ENCODE measurements at regions not wholly inside any gene's neighbourhood (a gene's known extent, or its start where the extent isn't known, plus 50 kb on each side); places are given as distances from the start of the nearest gene placed in this dataset.
A peak's percentile ranks its signal among the peaks of the same experiment; 100 is the strongest.

GRCh38 chr1:234875953-234876855 is 252.4 kb downstream of the TOMM20 start (continued):
- TF ChIP-seq MNT (conservative IDR thresholded peaks at IDR 0.05) (peak; percentile 75 to 90), ETV6 (IDR thresholded peaks at IDR 0.05; ENCODE audit: borderline replicate concordance in 1 of 2, low read depth in 2 of 2, low read length in 1 of 2) (peak; percentile 7 to 76; a peak in 1 of 4 replicates), ETV6 (CRISPR knock-in tag; IDR thresholded peaks at IDR 0.05; ENCODE audit: borderline replicate concordance) (no peak), ARID1B (IDR thresholded peaks at IDR 0.05) (peak; percentile 100), EGR1 (conservative IDR thresholded peaks at IDR 0.05) (peak; percentile 93), XRCC5 (IDR thresholded peaks at IDR 0.05; ENCODE audit: low read depth, low read length) (peak; percentile 90), ETV1 (tag; conservative IDR thresholded peaks at IDR 0.05; ENCODE audit: low read depth) (peak; percentile 84), PCBP2 (IDR thresholded peaks at IDR 0.05; ENCODE audit: low read depth, low read length, poor library complexity, severe bottlenecking) (no peak), SMC3 (conservative IDR thresholded peaks at IDR 0.05; ENCODE audit: insufficient read depth, low read depth, low read length) (peak; percentile 34; the same call in 1 of the 2 replicates), RBM39 (optimal IDR thresholded peaks at IDR 0.05; ENCODE audit: low read depth, low read length) (no peak), ZNF12 (CRISPR knock-in tag; IDR thresholded peaks at IDR 0.05) (no peak), ZNF212 (CRISPR knock-in tag; IDR thresholded peaks at IDR 0.05) (peak; percentile 91), MAFK (IDR thresholded peaks at IDR 0.05; ENCODE audit: low read length) (peak; percentile 98), E2F3 (CRISPR knock-in tag; IDR thresholded peaks at IDR 0.05) (peak; percentile 81; the same call in 1 of the 2 replicates)
- TF ChIP-seq, protein P1, sequence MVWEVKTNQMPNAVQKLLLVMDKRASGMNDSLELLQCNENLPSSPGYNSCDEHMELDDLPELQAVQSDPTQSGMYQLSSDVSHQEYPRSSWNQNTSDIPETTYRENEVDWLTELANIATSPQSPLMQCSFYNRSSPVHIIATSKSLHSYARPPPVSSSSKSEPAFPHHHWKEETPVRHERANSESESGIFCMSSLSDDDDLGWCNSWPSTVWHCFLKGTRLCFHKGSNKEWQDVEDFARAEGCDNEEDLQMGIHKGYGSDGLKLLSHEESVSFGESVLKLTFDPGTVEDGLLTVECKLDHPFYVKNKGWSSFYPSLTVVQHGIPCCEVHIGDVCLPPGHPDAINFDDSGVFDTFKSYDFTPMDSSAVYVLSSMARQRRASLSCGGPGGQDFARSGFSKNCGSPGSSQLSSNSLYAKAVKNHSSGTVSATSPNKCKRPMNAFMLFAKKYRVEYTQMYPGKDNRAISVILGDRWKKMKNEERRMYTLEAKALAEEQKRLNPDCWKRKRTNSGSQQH (CRISPR knock-in tag; IDR thresholded peaks at IDR 0.05), result peak; percentile 63; the same call in 1 of the 2 replicates
- TF ChIP-seq, protein P2, sequence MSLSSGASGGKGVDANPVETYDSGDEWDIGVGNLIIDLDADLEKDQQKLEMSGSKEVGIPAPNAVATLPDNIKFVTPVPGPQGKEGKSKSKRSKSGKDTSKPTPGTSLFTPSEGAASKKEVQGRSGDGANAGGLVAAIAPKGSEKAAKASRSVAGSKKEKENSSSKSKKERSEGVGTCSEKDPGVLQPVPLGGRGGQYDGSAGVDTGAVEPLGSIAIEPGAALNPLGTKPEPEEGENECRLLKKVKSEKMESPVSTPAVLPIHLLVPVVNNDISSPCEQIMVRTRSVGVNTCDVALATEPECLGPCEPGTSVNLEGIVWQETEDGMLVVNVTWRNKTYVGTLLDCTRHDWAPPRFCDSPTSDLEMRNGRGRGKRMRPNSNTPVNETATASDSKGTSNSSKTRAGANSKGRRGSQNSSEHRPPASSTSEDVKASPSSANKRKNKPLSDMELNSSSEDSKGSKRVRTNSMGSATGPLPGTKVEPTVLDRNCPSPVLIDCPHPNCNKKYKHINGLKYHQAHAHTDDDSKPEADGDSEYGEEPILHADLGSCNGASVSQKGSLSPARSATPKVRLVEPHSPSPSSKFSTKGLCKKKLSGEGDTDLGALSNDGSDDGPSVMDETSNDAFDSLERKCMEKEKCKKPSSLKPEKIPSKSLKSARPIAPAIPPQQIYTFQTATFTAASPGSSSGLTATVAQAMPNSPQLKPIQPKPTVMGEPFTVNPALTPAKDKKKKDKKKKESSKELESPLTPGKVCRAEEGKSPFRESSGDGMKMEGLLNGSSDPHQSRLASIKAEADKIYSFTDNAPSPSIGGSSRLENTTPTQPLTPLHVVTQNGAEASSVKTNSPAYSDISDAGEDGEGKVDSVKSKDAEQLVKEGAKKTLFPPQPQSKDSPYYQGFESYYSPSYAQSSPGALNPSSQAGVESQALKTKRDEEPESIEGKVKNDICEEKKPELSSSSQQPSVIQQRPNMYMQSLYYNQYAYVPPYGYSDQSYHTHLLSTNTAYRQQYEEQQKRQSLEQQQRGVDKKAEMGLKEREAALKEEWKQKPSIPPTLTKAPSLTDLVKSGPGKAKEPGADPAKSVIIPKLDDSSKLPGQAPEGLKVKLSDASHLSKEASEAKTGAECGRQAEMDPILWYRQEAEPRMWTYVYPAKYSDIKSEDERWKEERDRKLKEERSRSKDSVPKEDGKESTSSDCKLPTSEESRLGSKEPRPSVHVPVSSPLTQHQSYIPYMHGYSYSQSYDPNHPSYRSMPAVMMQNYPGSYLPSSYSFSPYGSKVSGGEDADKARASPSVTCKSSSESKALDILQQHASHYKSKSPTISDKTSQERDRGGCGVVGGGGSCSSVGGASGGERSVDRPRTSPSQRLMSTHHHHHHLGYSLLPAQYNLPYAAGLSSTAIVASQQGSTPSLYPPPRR (CRISPR knock-in tag; IDR thresholded peaks at IDR 0.05; ENCODE audit: borderline replicate concordance), result peak; percentile 89; the same call in 1 of the 2 replicates
- TF ChIP-seq, protein P3, sequence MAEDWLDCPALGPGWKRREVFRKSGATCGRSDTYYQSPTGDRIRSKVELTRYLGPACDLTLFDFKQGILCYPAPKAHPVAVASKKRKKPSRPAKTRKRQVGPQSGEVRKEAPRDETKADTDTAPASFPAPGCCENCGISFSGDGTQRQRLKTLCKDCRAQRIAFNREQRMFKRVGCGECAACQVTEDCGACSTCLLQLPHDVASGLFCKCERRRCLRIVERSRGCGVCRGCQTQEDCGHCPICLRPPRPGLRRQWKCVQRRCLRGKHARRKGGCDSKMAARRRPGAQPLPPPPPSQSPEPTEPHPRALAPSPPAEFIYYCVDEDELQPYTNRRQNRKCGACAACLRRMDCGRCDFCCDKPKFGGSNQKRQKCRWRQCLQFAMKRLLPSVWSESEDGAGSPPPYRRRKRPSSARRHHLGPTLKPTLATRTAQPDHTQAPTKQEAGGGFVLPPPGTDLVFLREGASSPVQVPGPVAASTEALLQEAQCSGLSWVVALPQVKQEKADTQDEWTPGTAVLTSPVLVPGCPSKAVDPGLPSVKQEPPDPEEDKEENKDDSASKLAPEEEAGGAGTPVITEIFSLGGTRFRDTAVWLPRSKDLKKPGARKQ (CRISPR knock-in tag; IDR thresholded peaks at IDR 0.05), result no peak

Data from K562 (cell line).